Lung (tissue), 11 donors: ENCODE measurements at regions not wholly inside any gene's neighbourhood (a gene's known extent, or its start where the extent isn't known, plus 50 kb on each side); places are given as distances from the start of the nearest gene placed in this dataset.

Source experiments
- ATAC-seq: fragments of 200-7000 bp; cut with Tn5 transposase; one replicate; pipeline ENCODE4 v1.9.1; 2020; ENCODE audit warnings: moderate number of reproducible peaks; ENCODE audit not compliant: insufficient read depth, low FRiP score
- DNase-seq, 3 donors: peaks; one replicate each; pipeline ENCODE4 v3.0.0-alpha.2; 2013 to 2017
- H3K27ac ChIP-seq, 2 donors: one replicate each; pipeline ENCODE4 v1.5.1; 2013; ENCODE audit warnings: mild to moderate bottlenecking in 2 of 2, moderate library complexity in 2 of 2, control low read depth in 1 of 2, inconsistent platforms in 1 of 2, low read depth in 1 of 2, low read length in 1 of 2
- H3K27me3 ChIP-seq, 3 donors: one replicate each; pipeline ENCODE4 v1.5.1; 2013; ENCODE audit warnings: low read length in 2 of 3; ENCODE audit not compliant: control insufficient read depth in 3 of 3, insufficient read depth in 3 of 3
- H3K36me3 ChIP-seq, 4 donors: one replicate each; pipeline ENCODE4 v1.5.1; 2013; ENCODE audit warnings: low read length in 4 of 4, mild to moderate bottlenecking in 1 of 4, moderate library complexity in 1 of 4; ENCODE audit not compliant: control insufficient read depth in 4 of 4, insufficient read depth in 4 of 4
- H3K4me1 ChIP-seq, 5 donors: one replicate each; pipeline ENCODE4 v1.5.1; 2013; ENCODE audit warnings: low read length in 5 of 5, mild to moderate bottlenecking in 2 of 5, moderate library complexity in 1 of 5; ENCODE audit not compliant: control insufficient read depth in 5 of 5, insufficient read depth in 5 of 5
- H3K4me3 ChIP-seq: one replicate; pipeline ENCODE4 v1.5.1; 2013; ENCODE audit warnings: mild to moderate bottlenecking, control low read depth, moderate library complexity
- H3K9ac ChIP-seq, 2 donors: one replicate each; pipeline ENCODE4 v1.5.1; 2013; ENCODE audit warnings: low read length in 2 of 2, control low read depth in 1 of 2; ENCODE audit not compliant: insufficient read depth in 1 of 2
- H3K9me3 ChIP-seq, 4 donors: one replicate each; pipeline ENCODE4 v1.5.1; 2013; ENCODE audit warnings: low read length in 3 of 4, mild to moderate bottlenecking in 1 of 4, moderate library complexity in 1 of 4; ENCODE audit not compliant: control insufficient read depth in 4 of 4, insufficient read depth in 3 of 4
- CTCF ChIP-seq: IDR thresholded peaks from 2 replicates; pipeline ENCODE4 v1.5.1; 2012; ENCODE audit warnings: mild to moderate bottlenecking; ENCODE audit errors: control extremely low read depth, extremely low read depth
- WGBS, 2 donors: extraction: QIAGEN DNeasy Blood & Tissue Kit; methylation state at CpG; one replicate each; pipeline ENCODE4 v1.1.7; 2013; 5-methylcytosine and 5-hydroxymethylcytosine counted together
- donor health status: control.
- donor health status: control.
- donor health status: Bipolar disorder and iron deficiency.
- donor health status: healthy.
- donor health status: DM: yes; HTN: yes; CAD: no.

DNA sequence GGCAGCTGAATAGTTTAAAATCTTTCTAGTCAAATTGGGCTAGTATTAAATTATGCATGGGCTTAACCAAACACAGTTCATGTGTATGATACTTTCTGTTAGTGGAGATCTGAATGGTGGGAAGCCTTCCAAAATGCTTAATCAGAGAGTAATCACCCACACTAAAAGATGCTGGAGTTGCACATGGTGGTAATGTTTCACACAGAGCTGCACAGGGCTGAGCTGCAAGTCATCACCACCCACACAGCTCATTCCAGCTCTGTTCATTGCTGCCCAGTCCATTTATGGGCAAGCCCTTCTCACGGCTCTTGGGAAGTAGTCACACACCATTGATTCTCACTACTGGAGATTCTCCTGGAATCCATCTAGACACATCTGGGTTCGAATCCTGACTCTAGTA, 351.5 kb upstream of the KCNN2 start:
- ATAC-seq (no peak), DNase-seq (no peak)
- Histone ChIP-seq H3K9me3 (no peaks in the 10 kb centered on the region), H3K4me1 (no peaks in the 10 kb centered on the region), H3K9ac (no peak overlapping the region), H3K27me3 (no peaks in the 10 kb centered on the region), H3K36me3 (no peaks in the 10 kb centered on the region), H3K27ac (no peak overlapping the region), H3K4me3 (no peak overlapping the region)
- 77 to 83% methylated on average over 2 of the region's 2 CpGs for WGBS, 2 donors
- no peak for TF ChIP-seq CTCF

DNA sequence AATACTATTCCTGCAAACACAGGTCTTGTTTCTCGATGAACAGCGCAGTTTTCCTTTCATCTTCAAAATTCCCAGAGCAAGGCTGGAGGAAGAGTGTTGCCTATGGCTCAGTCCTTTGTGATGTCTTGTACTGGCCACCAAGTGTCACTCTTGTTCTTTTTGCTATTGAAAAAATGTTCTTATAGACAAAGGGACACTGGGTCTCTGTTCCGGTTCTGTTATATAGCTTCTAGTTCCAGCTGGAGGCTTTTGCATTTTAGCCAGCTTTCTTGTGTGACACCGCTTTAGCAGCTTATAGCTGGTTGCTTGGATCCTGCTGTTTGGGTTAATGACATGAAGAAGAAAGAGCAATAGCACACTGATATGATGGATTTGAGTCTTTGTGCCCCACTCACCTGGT, 343.7 kb upstream of the KCNN2 start:
- Histone ChIP-seq H3K36me3 (no peaks in the 10 kb centered on the region), H3K4me1 (no peaks in the 10 kb centered on the region), H3K27ac (no peak overlapping the region), H3K27me3 (no peaks in the 10 kb centered on the region), H3K4me3 (no peak overlapping the region), H3K9ac (no peak overlapping the region), H3K9me3 (no peaks in the 10 kb centered on the region)
- 58 to 73% methylated on average over 4 of the region's 4 CpGs for WGBS, 2 donors
- ATAC-seq = no peak
- no peak for TF ChIP-seq CTCF
- peak in 2 of 3 donors; percentile 4 to 12 for DNase-seq

GRCh38 chr5:114038756-114039155, 323.1 kb upstream of the KCNN2 start:
- no peaks in the 10 kb centered on the region for H3K4me1 ChIP-seq
- WGBS, 2 donors = 86 to 87% methylated on average over 2 of the region's 2 CpGs
- ATAC-seq (no peak), DNase-seq (no peak)
- peaks cover 0 to 2% (median 0%) of the 10 kb centered on the region in 3 donors for H3K27me3 ChIP-seq
- H3K36me3 ChIP-seq = no peaks in the 10 kb centered on the region
- H3K9ac ChIP-seq = no peak overlapping the region
- H3K27ac ChIP-seq = no peak overlapping the region
- H3K9me3 ChIP-seq = peaks cover 0 to 7% (median 2%) of the 10 kb centered on the region in 4 donors
- TF ChIP-seq CTCF = no peak
- no peak overlapping the region for H3K4me3 ChIP-seq

- DNase-seq = no peak
- no peak overlapping the region for H3K27ac ChIP-seq
- no peaks in the 10 kb centered on the region for H3K9me3 ChIP-seq
- WGBS, 2 donors = 74 to 85% methylated on average over 2 of the region's 2 CpGs
- no peak for ATAC-seq
- no peak overlapping the region for H3K4me3 ChIP-seq
- no peaks in the 10 kb centered on the region for H3K27me3 ChIP-seq
- no peak for TF ChIP-seq CTCF
- no peak overlapping the region for H3K9ac ChIP-seq
- no peaks in the 10 kb centered on the region for H3K36me3 ChIP-seq
- H3K4me1 ChIP-seq = peaks cover 0 to 10% (median 3%) of the 10 kb centered on the region in 5 donors
These were observed 311.8 kb upstream of the KCNN2 start for GRCh38 chr5:114050087-114050486.
